Stomach (tissue), 8 donors: ENCODE measurements at regions not wholly inside any gene's neighbourhood (a gene's known extent, or its start where the extent isn't known, plus 50 kb on each side); places are given as distances from the start of the nearest gene placed in this dataset.

Experiments used
- DNase-seq, 2 donors: peaks; one replicate each; pipeline versions ENCODE4 v3.0.0 to v3.0.0-alpha.2; 2013 to 2019
- H3K27ac ChIP-seq, 5 donors: fragments of 200-600 bp in 4 of 5; sonication (generic) in 4 of 5; one replicate each; pipeline ENCODE4 v1.5.1; 2013 to 2019; ENCODE audit warnings: mild to moderate bottlenecking in 1 of 5, moderate library complexity in 1 of 5
- H3K27me3 ChIP-seq, 3 donors: fragments of 200-600 bp; sonication (generic); one replicate each; pipeline ENCODE4 v1.5.1; 2017 to 2019; ENCODE audit warnings: mixed run types in 1 of 3
- H3K36me3 ChIP-seq, 4 donors: fragments of 200-600 bp; sonication (generic); 1 replicate in 3 of 4; 2 replicates in 1 of 4; pipeline ENCODE4 v1.5.1; 2016 to 2019
- H3K4me1 ChIP-seq, 4 donors: fragments of 200-600 bp; sonication (generic); one replicate each; pipeline ENCODE4 v1.5.1; 2016 to 2019
- H3K4me3 ChIP-seq, 4 donors: fragments of 200-600 bp; sonication (generic) in 3 of 4; one replicate each; pipeline ENCODE4 v1.5.1; 2016 to 2019; ENCODE audit warnings: mild to moderate bottlenecking in 1 of 4
- H3K9me3 ChIP-seq, 4 donors: fragments of 200-600 bp; sonication (generic); one replicate each; pipeline ENCODE4 v1.5.1; 2016 to 2019
- CTCF ChIP-seq, 7 experiments: fragments of 450-650 bp in 4 of 7; fragments of 200-600 bp in 3 of 7; sonication (generic) in 3 of 7; IDR thresholded peaks; one replicate each; pipeline ENCODE4 v1.5.1; 2016 to 2019; ENCODE audit warnings: antibody characterized with exemption in 7 of 7, control low read depth in 2 of 7, mild to moderate bottlenecking in 1 of 7
- EP300 ChIP-seq: sonication (generic); formaldehyde crosslinking; IDR thresholded peaks from one replicate; pipeline ENCODE4 v1.6.1; 2017; ENCODE audit warnings: antibody characterized with exemption
- POLR2A ChIP-seq, 4 donors: fragments of 450-650 bp; IDR thresholded peaks; one replicate each; pipeline ENCODE4 v1.6.1; 2016; ENCODE audit warnings: antibody characterized with exemption in 4 of 4, control low read depth in 2 of 4, mild to moderate bottlenecking in 1 of 4, moderate library complexity in 1 of 4
- POLR2AphosphoS5 ChIP-seq, 3 donors: sonication (generic); formaldehyde crosslinking; IDR thresholded peaks; one replicate each; pipeline ENCODE4 v1.6.1; 2016; ENCODE audit warnings: antibody characterized with exemption in 3 of 3
- WGBS, 5 donors: extraction: QIAGEN DNeasy Blood & Tissue Kit in 3 of 5; methylation state at CpG; one replicate each; pipeline versions ENCODE4 v1.1.5 to v1.1.7; 2013 to 2018; 5-methylcytosine and 5-hydroxymethylcytosine counted together
- intact Hi-C: fragments of 100-400 bp; cut with DNase I; formaldehyde crosslinking; loops from one replicate; pipeline ENCODE4 v1.15.1; 2023; ENCODE audit warnings: low total_unique reads
- donor health status: healthy with polysubstance abuse.
- donor health status: Bipolar disorder and iron deficiency.
- donor health status: healthy.

GRCh38 chr13:86006317-86006716 lies 207.1 kb upstream of the SLITRK6 start:
- intact Hi-C loops: no loop called here
- no peak for DNase-seq
- no peaks in the 10 kb centered on the region for H3K27me3 ChIP-seq
- peaks cover 0 to 11% (median 4%) of the 10 kb centered on the region in 4 donors for H3K9me3 ChIP-seq
- no peaks in the 10 kb centered on the region for H3K4me1 ChIP-seq
- H3K36me3 ChIP-seq: no peaks in the 10 kb centered on the region
- no peak overlapping the region for H3K4me3 ChIP-seq
- WGBS, 5 donors: 28 to 45% (median 37%) methylated on average over 2 of the region's 2 CpGs
- H3K27ac ChIP-seq: no peak overlapping the region
- TF ChIP-seq POLR2A (IDR thresholded peaks at IDR 0.05) (no peak), EP300 (no peak), POLR2AphosphoS5 (IDR thresholded peaks at IDR 0.05) (no peak), CTCF (IDR thresholded peaks at IDR 0.05) (no peak)

GRCh38 chr13:86003029-86003428 lies 203.8 kb upstream of the SLITRK6 start:
- peaks cover 0 to 6% (median 0%) of the 10 kb centered on the region in 4 donors for H3K9me3 ChIP-seq
- DNase-seq: no peak
- no peaks in the 10 kb centered on the region for H3K4me1 ChIP-seq
- intact Hi-C loops: no loop called here
- H3K36me3 ChIP-seq: no peaks in the 10 kb centered on the region
- H3K27me3 ChIP-seq: no peaks in the 10 kb centered on the region
- no peak overlapping the region for H3K27ac ChIP-seq
- no peak overlapping the region for H3K4me3 ChIP-seq
- TF ChIP-seq EP300 (no peak), POLR2A (IDR thresholded peaks at IDR 0.05) (no peak), POLR2AphosphoS5 (IDR thresholded peaks at IDR 0.05) (no peak)
- WGBS, 5 donors: 27 to 53% (median 37%) methylated on average over 2 of the region's 2 CpGs

GRCh38 chr13:86000546-86000945 lies 201.3 kb upstream of the SLITRK6 start:
- no peak for TF ChIP-seq POLR2AphosphoS5 (IDR thresholded peaks at IDR 0.05)
- no peak for DNase-seq
- H3K9me3 ChIP-seq: peaks cover 0 to 1% (median 0%) of the 10 kb centered on the region in 4 donors
- H3K27ac ChIP-seq: no peak overlapping the region
- H3K36me3 ChIP-seq: no peaks in the 10 kb centered on the region
- intact Hi-C loops: no loop called here
- no peaks in the 10 kb centered on the region for H3K4me1 ChIP-seq
- 73 to 90% (median 81%) methylated on average over 2 of the region's 2 CpGs for WGBS, 5 donors
- no peaks in the 10 kb centered on the region for H3K27me3 ChIP-seq
- H3K4me3 ChIP-seq: no peak overlapping the region

GRCh38 chr13:85997587-85997986 lies 198.4 kb upstream of the SLITRK6 start:
- TF ChIP-seq POLR2AphosphoS5 (IDR thresholded peaks at IDR 0.05) (no peak), CTCF (IDR thresholded peaks at IDR 0.05) (no peak), EP300 (no peak), POLR2A (IDR thresholded peaks at IDR 0.05) (no peak)
- no peaks in the 10 kb centered on the region for H3K36me3 ChIP-seq
- DNase-seq: no peak
- WGBS, 5 donors: 70 to 81% (median 77%) methylated on average over 2 of the region's 2 CpGs
- H3K4me1 ChIP-seq: no peaks in the 10 kb centered on the region
- no peaks in the 10 kb centered on the region for H3K27me3 ChIP-seq
- intact Hi-C loops: no loop called here
- no peak overlapping the region for H3K27ac ChIP-seq
- no peak overlapping the region for H3K4me3 ChIP-seq
- no peaks in the 10 kb centered on the region for H3K9me3 ChIP-seq

GRCh38 chr13:85995788-85996418 lies 196.7 kb upstream of the SLITRK6 start:
- H3K9me3 ChIP-seq: no peaks in the 10 kb centered on the region

More at GRCh38 chr13:85995788-85996418, 196.7 kb upstream of the SLITRK6 start:
- no peak overlapping the region for H3K4me3 ChIP-seq
- H3K4me1 ChIP-seq: no peaks in the 10 kb centered on the region
- H3K36me3 ChIP-seq: no peaks in the 10 kb centered on the region
- H3K27ac ChIP-seq: no peak overlapping the region
- 48 to 64% (median 56%) methylated on average over 3 of the region's 3 CpGs for WGBS, 5 donors
- H3K27me3 ChIP-seq: no peaks in the 10 kb centered on the region
- no peak for TF ChIP-seq POLR2AphosphoS5 (IDR thresholded peaks at IDR 0.05)
- no peak for TF ChIP-seq CTCF (IDR thresholded peaks at IDR 0.05)
- no peak for TF ChIP-seq EP300
- TF ChIP-seq POLR2A (IDR thresholded peaks at IDR 0.05): no peak
- intact Hi-C loops: no loop called here
- no peak for DNase-seq
